Uterus (tissue), 2 donors: ENCODE measurements at regions not wholly inside any gene's neighbourhood (a gene's known extent, or its start where the extent isn't known, plus 50 kb on each side); places are given as distances from the start of the nearest gene placed in this dataset.

Experiments used
- CTCF ChIP-seq, 4 experiments: fragments of 200-600 bp in 2 of 4; fragments of 450-650 bp in 2 of 4; sonication (generic) in 2 of 4; IDR thresholded peaks; one replicate each; pipeline ENCODE4 v1.5.1; 2016 to 2019; ENCODE audit warnings: antibody characterized with exemption in 4 of 4, mild to moderate bottlenecking in 2 of 4, moderate library complexity in 1 of 4
- POLR2A ChIP-seq, 2 donors: fragments of 450-650 bp; IDR thresholded peaks; one replicate each; pipeline ENCODE4 v1.6.1; 2016; ENCODE audit warnings: antibody characterized with exemption in 2 of 2, mild to moderate bottlenecking in 1 of 2, moderate library complexity in 1 of 2

GRCh38 chr9:91023741-91024140 lies 222.1 kb downstream of the SYK start:
- TF ChIP-seq POLR2A (IDR thresholded peaks at IDR 0.05): no peak
- TF ChIP-seq CTCF (IDR thresholded peaks at IDR 0.05): no peak
